PC-9 (cell line): ENCODE measurements at regions not wholly inside any gene's neighbourhood (a gene's known extent, or its start where the extent isn't known, plus 50 kb on each side); places are given as distances from the start of the nearest gene placed in this dataset.

ENCODE experiments used
- BruUV-seq: library from RNA; stranded (reverse); fragments of 400-500 nt; replicated peaks from 2 replicates; lab custom pipeline; 2021; lab: Mats Ljungman, UMichigan
- CTCF ChIA-PET: fragments of 300-600 bp; sonication (Branson Sonifier 250); formaldehyde crosslinking; loops from one replicate; lab custom pipeline; 2022; ENCODE audit warnings: antibody characterized with exemption; lab: Charles Lee
- POLR2A ChIA-PET: fragments of 300-600 bp; sonication (Branson Sonifier 250); formaldehyde crosslinking; loops from one replicate; lab custom pipeline; 2022; ENCODE audit warnings: antibody characterized with exemption; ENCODE audit not compliant: unreplicated experiment; lab: Charles Lee
- DNase-seq, 2 experiments: peaks; one replicate each; pipeline versions ENCODE4 v3.0.0 to v3.0.0-alpha.2; 2015 to 2022; ENCODE audit warnings: mixed read lengths in 1 of 2
- H2AFZ ChIP-seq: fragments of 200-600 bp; sonication (generic); 2 replicates; pipeline ENCODE4 v1.8.1; 2017; ENCODE audit warnings: antibody characterized with exemption
- H3F3A ChIP-seq: fragments of 200-600 bp; sonication (generic); 2 replicates; pipeline ENCODE4 v1.8.1; 2017; ENCODE audit warnings: antibody characterized with exemption, mild to moderate bottlenecking, low read depth; ENCODE audit not compliant: insufficient read depth
- H3K27ac ChIP-seq: fragments of 200-600 bp; sonication (generic); 2 replicates; pipeline ENCODE4 v1.6.1; 2016; ENCODE audit warnings: mixed run types
- H3K27me3 ChIP-seq: fragments of 200-600 bp; sonication (generic); 2 replicates; pipeline ENCODE4 v1.6.1; 2016; ENCODE audit warnings: low read depth, mixed run types; ENCODE audit not compliant: insufficient read depth
- H3K36me3 ChIP-seq: fragments of 200-600 bp; sonication (generic); 2 replicates; pipeline ENCODE4 v1.6.1; 2016; ENCODE audit warnings: low read depth, mixed run types
- H3K4me1 ChIP-seq: fragments of 200-600 bp; sonication (generic); replicated peaks from 2 replicates; pipeline ENCODE4 v1.6.1; 2016; ENCODE audit warnings: mixed run types; ENCODE audit not compliant: insufficient read depth
- H3K4me2 ChIP-seq: fragments of 200-600 bp; sonication (generic); 2 replicates; pipeline ENCODE4 v1.6.1; 2017; ENCODE audit warnings: mixed run types
- H3K4me3 ChIP-seq: fragments of 200-600 bp; sonication (generic); 2 replicates; pipeline ENCODE4 v1.6.1; 2016; ENCODE audit warnings: mixed run types
- H3K79me2 ChIP-seq: fragments of 200-600 bp; sonication (generic); 2 replicates; pipeline ENCODE4 v1.6.1; 2017; ENCODE audit warnings: low read depth, mixed run types
- H3K9me2 ChIP-seq: fragments of 200-600 bp; sonication (generic); 2 replicates; pipeline ENCODE4 v1.8.1; 2017; ENCODE audit warnings: mild to moderate bottlenecking; ENCODE audit not compliant: insufficient read depth
- H3K9me3 ChIP-seq: fragments of 200-600 bp; sonication (generic); 2 replicates; pipeline ENCODE4 v1.8.1; 2016; ENCODE audit warnings: low read depth; ENCODE audit not compliant: insufficient read depth
- H4K20me1 ChIP-seq: fragments of 200-600 bp; sonication (generic); 2 replicates; pipeline ENCODE4 v1.8.1; 2017; ENCODE audit not compliant: insufficient read depth
- EZH2 ChIP-seq: fragments of 200-600 bp; sonication (generic); IDR thresholded peaks from 2 replicates; pipeline ENCODE4 v1.8.0; 2017; ENCODE audit warnings: antibody characterized with exemption, low read depth
- intact Hi-C: fragments of 100-400 bp; cut with micrococcal nuclease; formaldehyde crosslinking; loops from one replicate; pipeline ENCODE4 v1.10.0; 2022; ENCODE audit not compliant: unreplicated experiment
- TF ChIP-seq, protein P1 (sequence below): fragments of 200-600 bp; sonication (generic); conservative IDR thresholded peaks from 2 replicates; pipeline ENCODE4 v1.6.1; 2017; ENCODE audit warnings: mixed run types, antibody characterized with exemption, mild to moderate bottlenecking, moderate library complexity

DNA sequence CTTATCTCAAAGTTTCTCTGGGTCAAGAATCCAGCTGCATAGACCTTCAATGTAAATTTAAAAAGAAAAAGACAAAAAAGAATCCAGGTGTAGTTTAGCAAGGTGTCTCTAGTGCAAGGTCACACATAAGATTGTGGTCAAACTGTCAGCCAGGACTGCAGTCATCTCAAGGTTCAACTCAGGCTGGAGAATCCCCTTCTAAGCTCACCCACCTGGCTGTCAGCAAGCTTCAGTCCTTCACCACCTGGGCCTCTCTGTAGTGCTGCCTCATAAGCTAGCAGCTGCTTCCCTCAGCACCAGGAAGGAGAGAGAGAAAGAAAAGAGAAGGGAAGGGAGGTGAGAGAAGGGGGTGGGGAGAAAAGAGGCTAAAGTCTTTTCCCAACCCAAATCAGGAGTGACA lies 146.7 kb downstream of the ACTL7B start:
- ChIA-PET CTCF (no interaction called here), POLR2A (no interaction called here)
- H3K36me3 ChIP-seq = no peaks in the 10 kb centered on the region
- TF ChIP-seq, protein P1, sequence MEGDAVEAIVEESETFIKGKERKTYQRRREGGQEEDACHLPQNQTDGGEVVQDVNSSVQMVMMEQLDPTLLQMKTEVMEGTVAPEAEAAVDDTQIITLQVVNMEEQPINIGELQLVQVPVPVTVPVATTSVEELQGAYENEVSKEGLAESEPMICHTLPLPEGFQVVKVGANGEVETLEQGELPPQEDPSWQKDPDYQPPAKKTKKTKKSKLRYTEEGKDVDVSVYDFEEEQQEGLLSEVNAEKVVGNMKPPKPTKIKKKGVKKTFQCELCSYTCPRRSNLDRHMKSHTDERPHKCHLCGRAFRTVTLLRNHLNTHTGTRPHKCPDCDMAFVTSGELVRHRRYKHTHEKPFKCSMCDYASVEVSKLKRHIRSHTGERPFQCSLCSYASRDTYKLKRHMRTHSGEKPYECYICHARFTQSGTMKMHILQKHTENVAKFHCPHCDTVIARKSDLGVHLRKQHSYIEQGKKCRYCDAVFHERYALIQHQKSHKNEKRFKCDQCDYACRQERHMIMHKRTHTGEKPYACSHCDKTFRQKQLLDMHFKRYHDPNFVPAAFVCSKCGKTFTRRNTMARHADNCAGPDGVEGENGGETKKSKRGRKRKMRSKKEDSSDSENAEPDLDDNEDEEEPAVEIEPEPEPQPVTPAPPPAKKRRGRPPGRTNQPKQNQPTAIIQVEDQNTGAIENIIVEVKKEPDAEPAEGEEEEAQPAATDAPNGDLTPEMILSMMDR = no peak
- no peak for TF ChIP-seq EZH2
- no peak overlapping the region for H3K4me3 ChIP-seq
- no peaks in the 10 kb centered on the region for H4K20me1 ChIP-seq
- intact Hi-C loops = no loop called here
- no peak for DNase-seq
- 0 out of 2 replicates have a peak, but pooled peaks cover 4% of the 10 kb centered on the region for H3F3A ChIP-seq
- H3K27me3 ChIP-seq = no peaks in the 10 kb centered on the region
- H3K4me2 ChIP-seq = no peak overlapping the region
- no peak overlapping the region for H2AFZ ChIP-seq
- H3K27ac ChIP-seq = no peak overlapping the region
- peaks cover 7% of the 10 kb centered on the region; the same call in 1 of the 2 replicates for H3K4me1 ChIP-seq
- H3K9me3 ChIP-seq = peaks cover 2% of the 10 kb centered on the region; the same call in 1 of the 2 replicates
- H3K79me2 ChIP-seq = no peaks in the 10 kb centered on the region
- no peaks in the 10 kb centered on the region; the same call in 1 of the 2 replicates for H3K9me2 ChIP-seq
- BruUV-seq = no TSS peak

DNA sequence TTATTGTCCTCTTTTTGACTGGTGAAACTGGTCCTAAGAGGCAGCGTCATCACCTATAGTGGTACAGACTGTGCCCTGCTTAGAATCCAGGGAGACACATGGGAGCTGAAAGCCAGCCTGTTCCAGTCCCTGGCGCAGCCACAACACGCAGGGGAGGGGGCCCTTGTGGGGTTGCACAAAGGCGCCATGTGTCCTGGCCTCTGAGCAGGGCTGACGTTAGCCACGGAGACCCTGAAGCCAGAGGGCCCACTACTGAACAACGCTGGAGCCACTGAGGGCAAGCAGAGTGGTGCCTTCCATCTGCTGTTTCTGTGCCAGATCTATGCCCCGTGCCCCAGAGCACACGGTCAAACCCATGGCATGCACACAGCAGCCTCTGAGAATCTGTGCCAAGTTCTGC lies 147.3 kb downstream of the ACTL7B start:
- 0 out of 2 replicates have a peak, but pooled peaks cover 4% of the 10 kb centered on the region for H3F3A ChIP-seq
- BruUV-seq = no TSS peak
- ChIA-PET CTCF (no interaction called here), POLR2A (no interaction called here)
- H3K79me2 ChIP-seq = no peaks in the 10 kb centered on the region
- peaks cover 2% of the 10 kb centered on the region; the same call in 1 of the 2 replicates for H3K9me3 ChIP-seq
- peaks cover 7% of the 10 kb centered on the region; the same call in 1 of the 2 replicates for H3K4me1 ChIP-seq
- no peaks in the 10 kb centered on the region for H3K36me3 ChIP-seq
- no peaks in the 10 kb centered on the region; the same call in 1 of the 2 replicates for H3K9me2 ChIP-seq
- no peak for DNase-seq
- no peaks in the 10 kb centered on the region for H4K20me1 ChIP-seq
- H3K4me3 ChIP-seq = no peak overlapping the region
- no peak for TF ChIP-seq EZH2
- TF ChIP-seq, protein P1 = no peak
- H2AFZ ChIP-seq = no peak overlapping the region
- H3K27me3 ChIP-seq = no peaks in the 10 kb centered on the region
- intact Hi-C loops = no loop called here
- no peak overlapping the region for H3K27ac ChIP-seq
- H3K4me2 ChIP-seq = no peak overlapping the region

DNA sequence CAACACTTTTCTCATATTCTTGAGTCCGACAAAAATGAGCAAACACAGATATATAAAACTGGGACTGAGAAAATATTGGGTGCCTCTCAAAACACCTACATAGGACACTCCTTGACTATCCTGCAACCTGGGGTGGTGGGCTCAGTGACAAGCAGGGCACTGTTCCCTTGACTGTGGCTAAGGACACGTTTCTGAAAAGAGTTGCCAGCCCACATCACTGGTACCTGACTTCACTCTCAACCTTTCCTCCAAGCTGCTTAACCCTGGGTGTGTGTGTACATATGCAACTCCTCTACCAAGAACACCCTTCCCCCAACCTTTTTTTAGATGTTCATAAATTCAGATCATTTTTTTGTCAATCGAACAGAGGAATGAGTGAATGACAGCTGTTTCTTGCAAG lies 148.7 kb downstream of the ACTL7B start:
- Histone ChIP-seq H4K20me1 (no peaks in the 10 kb centered on the region), H3K4me3 (no peak overlapping the region), H3K4me1 (peaks cover 7% of the 10 kb centered on the region; the same call in 1 of the 2 replicates), H3K4me2 (no peak overlapping the region), H3K9me2 (no peaks in the 10 kb centered on the region; the same call in 1 of the 2 replicates), H3K9me3 (peaks cover 2% of the 10 kb centered on the region; the same call in 1 of the 2 replicates), H3K27ac (no peak overlapping the region), H3F3A (0 out of 2 replicates have a peak, but pooled peaks cover 4% of the 10 kb centered on the region), H3K27me3 (no peaks in the 10 kb centered on the region), H3K79me2 (no peaks in the 10 kb centered on the region), H3K36me3 (no peaks in the 10 kb centered on the region), H2AFZ (no peak overlapping the region)
- no peak for TF ChIP-seq EZH2
- TF ChIP-seq, protein P1 = no peak
- intact Hi-C loops = no loop called here
- no TSS peak for BruUV-seq
- CTCF ChIA-PET = no interaction called here
- no peak for DNase-seq
- POLR2A ChIA-PET = no interaction called here
